H9 (cell line): ENCODE measurements at regions not wholly inside any gene's neighbourhood (a gene's known extent, or its start where the extent isn't known, plus 50 kb on each side); places are given as distances from the start of the nearest gene placed in this dataset.

Experiments
- DNase-seq: peaks from one replicate; pipeline ENCODE4 v3.0.0-alpha.2; 2017
- H2AFZ ChIP-seq: one replicate; pipeline ENCODE4 v1.6.1; 2013; ENCODE audit warnings: mild to moderate bottlenecking, low read length, control low read depth, moderate library complexity
- H2AK5ac ChIP-seq: 2 replicates; pipeline ENCODE4 v1.6.1; 2013; ENCODE audit warnings: low read length, control low read depth, mixed read lengths; ENCODE audit not compliant: insufficient read length
- H2BK120ac ChIP-seq: one replicate; pipeline ENCODE4 v1.6.1; 2013; ENCODE audit warnings: low read depth, mild to moderate bottlenecking, low read length, control low read depth, inconsistent platforms; ENCODE audit not compliant: poor library complexity, severe bottlenecking
- H2BK12ac ChIP-seq: 2 replicates; pipeline ENCODE4 v1.6.1; 2013; ENCODE audit warnings: low read length, control low read depth, mixed read lengths, low read depth; ENCODE audit not compliant: insufficient read length
- H2BK15ac ChIP-seq: 2 replicates; pipeline ENCODE4 v1.6.1; 2013; ENCODE audit warnings: low read depth, low read length, control low read depth
- H2BK20ac ChIP-seq: one replicate; pipeline ENCODE4 v1.6.1; 2013; ENCODE audit warnings: low read depth, mild to moderate bottlenecking, low read length, control low read depth, inconsistent platforms; ENCODE audit not compliant: poor library complexity, severe bottlenecking
- H2BK5ac ChIP-seq: 2 replicates; pipeline ENCODE4 v1.6.1; 2013; ENCODE audit warnings: low read length, control low read depth, mixed read lengths; ENCODE audit not compliant: insufficient read length
- H3K14ac ChIP-seq: 2 replicates; pipeline ENCODE4 v1.6.1; 2013; ENCODE audit warnings: low read length, control low read depth; ENCODE audit not compliant: insufficient read depth
- H3K18ac ChIP-seq: 2 replicates; pipeline ENCODE4 v1.6.1; 2013; ENCODE audit warnings: low read depth, mild to moderate bottlenecking, mixed read lengths, low read length, control low read depth; ENCODE audit not compliant: insufficient read length
- H3K23ac ChIP-seq: 2 replicates; pipeline ENCODE4 v1.6.1; 2013; ENCODE audit warnings: low read length, control low read depth, mixed read lengths, low read depth; ENCODE audit not compliant: insufficient read length
- H3K23me2 ChIP-seq: 2 replicates; pipeline ENCODE4 v1.6.1; 2013; ENCODE audit warnings: low read depth, mild to moderate bottlenecking, mixed read lengths, low read length, control low read depth; ENCODE audit not compliant: insufficient read length, poor library complexity, severe bottlenecking
- H3K27ac ChIP-seq: 2 replicates; pipeline ENCODE4 v1.5.1; 2013; ENCODE audit warnings: low read length, control low read depth, mixed read lengths, low read depth; ENCODE audit not compliant: insufficient read length
- H3K27me3 ChIP-seq: 2 replicates; pipeline ENCODE4 v1.6.1; 2013; ENCODE audit warnings: low read length, control low read depth, inconsistent platforms; ENCODE audit not compliant: insufficient read depth
- H3K4ac ChIP-seq: 2 replicates; pipeline ENCODE4 v1.6.1; 2013; ENCODE audit warnings: low read depth, mild to moderate bottlenecking, control low read depth, inconsistent platforms, low read length, moderate library complexity
- H3K4me1 ChIP-seq: 2 replicates; pipeline ENCODE4 v1.6.1; 2013; ENCODE audit warnings: low read length, control low read depth, inconsistent platforms; ENCODE audit not compliant: insufficient read depth
- H3K4me2 ChIP-seq: 2 replicates; pipeline ENCODE4 v1.6.1; 2013; ENCODE audit warnings: low read length, control low read depth, mixed read lengths; ENCODE audit not compliant: insufficient read length, insufficient read depth
- H3K56ac ChIP-seq: 2 replicates; pipeline ENCODE4 v1.6.1; 2013; ENCODE audit warnings: low read depth, mild to moderate bottlenecking, mixed read lengths, low read length, control low read depth; ENCODE audit not compliant: insufficient read length
- H3K79me1 ChIP-seq: 2 replicates; pipeline ENCODE4 v1.6.1; 2013; ENCODE audit warnings: low read depth, mild to moderate bottlenecking, moderate library complexity, low read length, control low read depth, inconsistent platforms; ENCODE audit not compliant: insufficient read depth, poor library complexity, severe bottlenecking
- H3K79me2 ChIP-seq: 2 replicates; pipeline ENCODE4 v1.6.1; 2013; ENCODE audit warnings: low read length, control low read depth, inconsistent platforms; ENCODE audit not compliant: insufficient read depth
- H3K9ac ChIP-seq: 2 replicates; pipeline ENCODE4 v1.6.1; 2013; ENCODE audit warnings: low read length, control low read depth, mixed read lengths; ENCODE audit not compliant: insufficient read length; ENCODE audit errors: extremely low read depth
- H3K9me3 ChIP-seq: one replicate; pipeline ENCODE4 v1.6.1; 2013; ENCODE audit warnings: low read depth, low read length, inconsistent platforms; ENCODE audit not compliant: control insufficient read depth
- H3T11ph ChIP-seq: one replicate; pipeline ENCODE4 v1.6.1; 2013; ENCODE audit warnings: mild to moderate bottlenecking, low read length, control low read depth, inconsistent platforms
- H4K20me1 ChIP-seq: one replicate; pipeline ENCODE4 v1.6.1; 2013; ENCODE audit not compliant: control insufficient read depth, insufficient read length, insufficient read depth
- H4K5ac ChIP-seq: 2 replicates; pipeline ENCODE4 v1.6.1; 2013; ENCODE audit warnings: low read depth, mild to moderate bottlenecking, mixed read lengths, low read length, control low read depth; ENCODE audit not compliant: insufficient read length
- H4K8ac ChIP-seq: replicated peaks from 2 replicates; pipeline ENCODE4 v1.6.1; 2013; ENCODE audit warnings: low read length, control low read depth, mixed read lengths, low read depth; ENCODE audit not compliant: insufficient read length
- H4K91ac ChIP-seq: 2 replicates; pipeline ENCODE4 v1.6.1; 2013; ENCODE audit warnings: low read depth, mild to moderate bottlenecking, moderate library complexity, mixed read lengths, low read length, control low read depth; ENCODE audit not compliant: insufficient read length
- H3K27ac Mint-ChIP-seq, 3 experiments: 2 replicates in 2 of 3; 3 replicates in 1 of 3; pipeline ENCODE4 v1.8.0; 2020 to 2021; ENCODE audit warnings: mixed read lengths in 3 of 3, mild to moderate bottlenecking in 1 of 3, moderate library complexity in 1 of 3
- H3K27me3 Mint-ChIP-seq: 2 replicates; pipeline ENCODE4 v1.8.0; 2021; ENCODE audit warnings: low read depth, mild to moderate bottlenecking, moderate library complexity, mixed read lengths
- H3K36me3 Mint-ChIP-seq, 3 experiments: 2 replicates in 2 of 3; 3 replicates in 1 of 3; pipeline ENCODE4 v1.8.0; 2020 to 2021; ENCODE audit warnings: low read depth in 3 of 3, mixed read lengths in 3 of 3; ENCODE audit not compliant: insufficient read depth in 1 of 3
- H3K4me1 Mint-ChIP-seq, 2 experiments: 2 replicates each; pipeline ENCODE4 v1.8.0; 2020; ENCODE audit warnings: mixed read lengths in 2 of 2
- H3K4me3 Mint-ChIP-seq, 2 experiments: 2 replicates in 1 of 2; 3 replicates in 1 of 2; pipeline ENCODE4 v1.8.0; 2020 to 2021; ENCODE audit warnings: mild to moderate bottlenecking in 2 of 2, mixed read lengths in 2 of 2, moderate library complexity in 1 of 2
- H3K9me3 Mint-ChIP-seq, 2 experiments: 2 replicates in 1 of 2; 3 replicates in 1 of 2; pipeline ENCODE4 v1.8.0; 2020; ENCODE audit warnings: mild to moderate bottlenecking in 2 of 2, mixed read lengths in 2 of 2, moderate library complexity in 1 of 2
- CTCF ChIP-seq: fragments of 200-600 bp; sonication (generic); conservative IDR thresholded peaks from 3 replicates; pipeline ENCODE4 v1.8.0; 2021; ENCODE audit warnings: antibody characterized with exemption, mild to moderate bottlenecking
- WGBS: extraction: QIAGEN DNeasy Blood & Tissue Kit; methylation state at CpG from one replicate; pipeline ENCODE4 v1.1.7; 2013; ENCODE audit warnings: missing lambda C conversion rate, low lambda C conversion rate, mixed read lengths; ENCODE audit not compliant: insufficient read length; ENCODE audit errors: extremely low coverage; 5-methylcytosine and 5-hydroxymethylcytosine counted together

DNA sequence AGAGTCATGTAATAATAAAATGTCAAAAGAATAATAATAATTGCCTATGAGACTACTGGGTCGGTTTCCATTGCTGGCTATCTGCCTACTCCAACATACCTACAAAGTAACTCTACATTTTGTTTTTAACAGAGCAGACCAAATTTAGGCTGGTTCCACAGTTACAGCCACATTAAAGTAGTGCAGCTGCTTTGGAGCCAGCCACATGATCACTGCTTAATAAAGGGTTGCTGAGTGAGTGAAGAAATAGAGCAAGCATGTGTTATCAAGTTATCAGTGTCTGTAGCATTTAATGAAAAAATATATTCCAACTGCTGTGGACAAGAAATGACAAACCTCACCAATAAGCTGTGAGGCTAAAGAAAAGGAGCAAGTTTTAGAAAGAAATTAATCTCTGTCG is 782.3 kb downstream of the PCDH18 start:
- no peaks in the 10 kb centered on the region for H3K27me3 ChIP-seq
- Mint-ChIP-seq H3K27ac (peak overlapping the region in 2 of 3 experiments; percentile 29 to 65; a peak in 2 of 7 replicates), H3K4me3 (no peak overlapping the region), H3K27me3 (no peaks in the 10 kb centered on the region), H3K9me3 (peaks cover 20 to 32% of the 10 kb centered on the region in 2 experiments), H3K4me1 (peaks cover 17 to 18% of the 10 kb centered on the region in 2 experiments), H3K36me3 (peaks cover 19 to 35% (median 32%) of the 10 kb centered on the region in 3 experiments)
- DNase-seq, result no peak
- no peak overlapping the region for H3K14ac ChIP-seq
- no peaks in the 10 kb centered on the region for H3K23me2 ChIP-seq
- H3K4me2 ChIP-seq, result no peak overlapping the region
- H4K20me1 ChIP-seq, result no peaks in the 10 kb centered on the region
- H3K56ac ChIP-seq, result no peak overlapping the region
- TF ChIP-seq CTCF, result no peak
- no peak overlapping the region for H2BK120ac ChIP-seq
- no peaks in the 10 kb centered on the region for H3K79me1 ChIP-seq
- H2BK5ac ChIP-seq, result no peak overlapping the region
- peaks cover 18% of the 10 kb centered on the region for H3K9me3 ChIP-seq
- H4K91ac ChIP-seq, result no peak overlapping the region
- no peak overlapping the region for H3K18ac ChIP-seq
- no peak overlapping the region for H3K27ac ChIP-seq
- no peak overlapping the region for H2BK15ac ChIP-seq
- WGBS, result no CpG with 5 or more reads among the region's 2 CpGs
- H2AK5ac ChIP-seq, result no peak overlapping the region
- no peaks in the 10 kb centered on the region for H3K79me2 ChIP-seq
- no peak overlapping the region for H2BK20ac ChIP-seq
- no peak overlapping the region for H3K4ac ChIP-seq
- no peak overlapping the region for H2AFZ ChIP-seq
- H3T11ph ChIP-seq, result no peak overlapping the region
- H4K8ac ChIP-seq, result no peak overlapping the region
- H2BK12ac ChIP-seq, result peak overlapping the region; percentile 70
- no peak overlapping the region for H3K9ac ChIP-seq
- H3K23ac ChIP-seq, result no peak overlapping the region
- peaks cover 3% of the 10 kb centered on the region; the same call in 1 of the 2 replicates for H3K4me1 ChIP-seq
- H4K5ac ChIP-seq, result no peak overlapping the region
